Esophagus squamous epithelium (tissue), 5 donors: ENCODE measurements at regions not wholly inside any gene's neighbourhood (a gene's known extent, or its start where the extent isn't known, plus 50 kb on each side); places are given as distances from the start of the nearest gene placed in this dataset.
"Not testable (repeated sequence)": the region's sequence is repeated elsewhere in the genome, so short reads cannot be mapped to it uniquely, and the experiment has no call there.

Experiments
- DNase-seq: peaks from one replicate; lab custom pipeline; 2025; lab: John Stamatoyannopoulos, UW
- H3K27ac ChIP-seq, 4 donors: fragments of 200-600 bp; sonication (generic); one replicate each; pipeline ENCODE4 v1.5.1; 2016 to 2019; ENCODE audit warnings: mild to moderate bottlenecking in 1 of 4
- H3K27me3 ChIP-seq, 4 donors: fragments of 200-600 bp; sonication (generic); 1 replicate in 3 of 4; 2 replicates in 1 of 4; pipeline versions ENCODE4 v1.5.1 to v1.6.0; 2017 to 2021; ENCODE audit warnings: antibody characterized with exemption in 1 of 4
- H3K36me3 ChIP-seq, 3 donors: fragments of 200-600 bp; sonication (generic); one replicate each; pipeline ENCODE4 v1.5.1; 2016 to 2019
- H3K4me1 ChIP-seq, 3 donors: fragments of 200-600 bp; sonication (generic); one replicate each; pipeline ENCODE4 v1.5.1; 2017 to 2019
- H3K4me3 ChIP-seq, 4 donors: fragments of 200-600 bp; sonication (generic); 1 replicate in 3 of 4; 2 replicates in 1 of 4; pipeline ENCODE4 v1.5.1; 2016 to 2019; ENCODE audit warnings: mild to moderate bottlenecking in 2 of 4, moderate library complexity in 1 of 4
- H3K9me3 ChIP-seq, 3 donors: fragments of 200-600 bp; sonication (generic); one replicate each; pipeline ENCODE4 v1.5.1; 2016 to 2019
- CTCF ChIP-seq, 6 experiments: fragments of 450-650 bp in 4 of 6; fragments of 200-600 bp in 2 of 6; sonication (generic) in 2 of 6; IDR thresholded peaks; one replicate each; pipeline ENCODE4 v1.5.1; 2016 to 2019; ENCODE audit warnings: antibody characterized with exemption in 6 of 6, mild to moderate bottlenecking in 4 of 6, moderate library complexity in 4 of 6
- POLR2A ChIP-seq, 4 donors: fragments of 450-650 bp; IDR thresholded peaks; one replicate each; pipeline ENCODE4 v1.6.1; 2017; ENCODE audit warnings: antibody characterized with exemption in 4 of 4, mild to moderate bottlenecking in 4 of 4, moderate library complexity in 3 of 4
- WGBS, 2 donors: methylation state at CpG; one replicate each; pipeline ENCODE4 v1.1.5; 2018; 5-methylcytosine and 5-hydroxymethylcytosine counted together
- intact Hi-C: fragments of 100-400 bp; cut with DNase I; formaldehyde crosslinking; loops from one replicate; pipeline ENCODE4 v1.15.0; 2022
- donor health status: DM: yes; HTN: yes; CAD: no.

GRCh38 chr1:221283532-221283931 is 404.3 kb downstream of the HLX start:
- no peak overlapping the region for H3K4me3 ChIP-seq
- H3K36me3 ChIP-seq = no peaks in the 10 kb centered on the region
- WGBS, 2 donors = 38 to 39% methylated on average over 1 of the region's 1 CpG
- H3K27me3 ChIP-seq = no peaks in the 10 kb centered on the region
- no peak overlapping the region for H3K27ac ChIP-seq
- no peaks in the 10 kb centered on the region for H3K9me3 ChIP-seq
- peaks cover 0 to 8% (median 5%) of the 10 kb centered on the region in 3 donors for H3K4me1 ChIP-seq
- DNase-seq = no peak
- intact Hi-C loops = no loop called here
- TF ChIP-seq CTCF (IDR thresholded peaks at IDR 0.05) (no peak), POLR2A (IDR thresholded peaks at IDR 0.05) (no peak)

DNA sequence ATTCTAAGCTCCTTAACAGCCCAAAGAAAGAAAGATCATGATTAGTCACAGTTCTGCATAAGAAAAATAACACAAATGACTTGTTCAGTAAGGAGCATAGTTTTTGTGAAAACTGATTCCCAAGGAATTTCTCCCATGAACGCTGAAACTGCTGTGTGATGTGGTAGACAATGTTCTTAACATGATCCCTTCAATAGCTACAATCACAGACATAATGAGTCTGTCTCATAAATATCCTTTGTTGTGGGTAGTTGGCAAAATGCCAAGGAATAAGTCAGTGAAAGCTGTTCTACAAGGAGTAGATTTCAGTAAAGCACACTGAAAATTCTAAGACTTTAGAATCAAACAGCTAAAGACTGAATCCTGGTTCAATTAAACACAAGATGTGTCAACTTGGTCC is 404.8 kb downstream of the HLX start:
- no peaks in the 10 kb centered on the region for H3K36me3 ChIP-seq
- WGBS, 2 donors = 10 to 28% methylated on average over 1 of the region's 1 CpG
- TF ChIP-seq POLR2A (IDR thresholded peaks at IDR 0.05) (no peak), CTCF (IDR thresholded peaks at IDR 0.05) (no peak)
- H3K4me1 ChIP-seq = peaks cover 0 to 8% (median 5%) of the 10 kb centered on the region in 3 donors
- no peak overlapping the region for H3K4me3 ChIP-seq
- H3K27ac ChIP-seq = no peak overlapping the region
- intact Hi-C loops = no loop called here
- H3K27me3 ChIP-seq = no peaks in the 10 kb centered on the region
- no peaks in the 10 kb centered on the region for H3K9me3 ChIP-seq
- DNase-seq = no peak

GRCh38 chr1:221284991-221285390 is 405.7 kb downstream of the HLX start:
- H3K4me1 ChIP-seq, intact Hi-C loops, H3K9me3 ChIP-seq, H3K27ac ChIP-seq, H3K4me3 ChIP-seq, H3K27me3 ChIP-seq, H3K36me3 ChIP-seq, DNase-seq: not testable (repeated sequence)
- WGBS, 2 donors = 70 to 86% methylated on average over 4 to 9 of the region's 14 CpGs

- intact Hi-C loops, H3K27ac ChIP-seq, H3K9me3 ChIP-seq, H3K4me3 ChIP-seq, DNase-seq, H3K36me3 ChIP-seq, H3K4me1 ChIP-seq, H3K27me3 ChIP-seq: not testable (repeated sequence)
- 97 to 100% methylated on average over 4 to 21 of the region's 45 CpGs for WGBS, 2 donors
These were observed 406.4 kb downstream of the HLX start for GRCh38 chr1:221285458-221286210.

- no peak overlapping the region for H3K27ac ChIP-seq
- H3K9me3 ChIP-seq = no peaks in the 10 kb centered on the region
- H3K36me3 ChIP-seq = no peaks in the 10 kb centered on the region
- no peaks in the 10 kb centered on the region for H3K27me3 ChIP-seq
- H3K4me3 ChIP-seq = no peak overlapping the region
- intact Hi-C loops = no loop called here
- H3K4me1 ChIP-seq = peaks cover 0 to 8% (median 5%) of the 10 kb centered on the region in 3 donors
- TF ChIP-seq POLR2A (IDR thresholded peaks at IDR 0.05) (no peak), CTCF (IDR thresholded peaks at IDR 0.05) (no peak)
- no peak for DNase-seq
- 60% methylated on average over 1 of the region's 1 CpG; no CpG with 5 or more reads in 1 of the 2 donors for WGBS, 2 donors
These were observed 407.2 kb downstream of the HLX start for GRCh38 chr1:221286399-221286798.

DNA sequence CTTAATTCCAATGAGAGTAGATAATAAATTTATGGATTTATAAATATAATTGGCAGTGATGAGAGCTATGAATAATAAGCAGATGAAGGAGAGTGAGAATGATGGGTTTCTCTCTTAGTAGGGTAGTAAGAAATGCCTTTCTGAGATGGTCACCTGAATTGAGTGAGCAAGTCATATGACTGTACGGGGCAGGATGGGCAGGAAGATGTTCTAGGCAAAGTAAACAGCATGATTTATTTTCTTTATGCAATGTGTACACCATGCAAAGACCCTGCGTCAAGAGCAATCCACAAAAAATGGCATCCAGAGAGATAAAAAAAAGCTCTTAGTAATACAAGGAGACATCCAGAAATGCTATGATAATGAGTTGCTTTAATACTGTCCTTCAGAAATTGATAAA is 409.9 kb downstream of the HLX start:
- Histone ChIP-seq H3K36me3 (no peaks in the 10 kb centered on the region), H3K27ac (no peak overlapping the region), H3K4me3 (no peak overlapping the region), H3K27me3 (no peaks in the 10 kb centered on the region), H3K9me3 (no peaks in the 10 kb centered on the region), H3K4me1 (no peaks in the 10 kb centered on the region)
- no peak for TF ChIP-seq POLR2A (IDR thresholded peaks at IDR 0.05)
- no peak for TF ChIP-seq CTCF (IDR thresholded peaks at IDR 0.05)
- no peak for DNase-seq
- 54 to 62% methylated on average over 2 of the region's 2 CpGs for WGBS, 2 donors
- intact Hi-C loops = no loop called here
